SK-N-SH treated with all-trans-retinoic acid at 6 μM for 48 hours (cell line): ENCODE measurements at regions not wholly inside any gene's neighbourhood (a gene's known extent, or its start where the extent isn't known, plus 50 kb on each side); places are given as distances from the start of the nearest gene placed in this dataset.

ENCODE experiments used
- ARNTL ChIP-seq: fragments of 450-650 bp; formaldehyde crosslinking; IDR thresholded peaks from 2 replicates; pipeline ENCODE4 v1.5.0; 2020; ENCODE audit warnings: low read depth, mild to moderate bottlenecking, moderate library complexity, borderline replicate concordance
- BACH2 ChIP-seq: fragments of 250-450 bp; sonication (Bioruptor Pico); IDR thresholded peaks from 2 replicates; pipeline ENCODE4 v1.9.0; 2021; ENCODE audit warnings: mild to moderate bottlenecking, borderline replicate concordance
- CSDC2 ChIP-seq: fragments of 250-450 bp; sonication (Bioruptor Pico); IDR thresholded peaks from 2 replicates; pipeline ENCODE4 v1.5.0; 2020; ENCODE audit warnings: mild to moderate bottlenecking, moderate library complexity
- OSR1 ChIP-seq: fragments of 250-450 bp; sonication (Bioruptor Pico); IDR thresholded peaks from 2 replicates; pipeline ENCODE4 v1.8.0; 2022; ENCODE audit warnings: moderate library complexity, mild to moderate bottlenecking, inconsistent platforms
- PPARA ChIP-seq: fragments of 250-450 bp; sonication (Bioruptor Pico); IDR thresholded peaks from 2 replicates; pipeline ENCODE4 v1.5.0; 2020; ENCODE audit warnings: mild to moderate bottlenecking, borderline replicate concordance
- ZFP3 ChIP-seq: fragments of 250-450 bp; sonication (Bioruptor Pico); IDR thresholded peaks from 2 replicates; pipeline ENCODE4 v1.5.0; 2020; ENCODE audit warnings: mild to moderate bottlenecking, moderate library complexity
- ZNF565 ChIP-seq: fragments of 450-650 bp; formaldehyde crosslinking; conservative IDR thresholded peaks from 2 replicates; pipeline ENCODE4 v1.5.0; 2020; ENCODE audit warnings: low read depth, mild to moderate bottlenecking, moderate library complexity
- ZNF8 ChIP-seq: fragments of 450-650 bp; formaldehyde crosslinking; IDR thresholded peaks from 2 replicates; pipeline ENCODE4 v1.5.0; 2020; ENCODE audit warnings: mild to moderate bottlenecking, moderate library complexity
- TF ChIP-seq, protein P1 (sequence below): fragments of 250-450 bp; sonication (Bioruptor Pico); IDR thresholded peaks from 2 replicates; pipeline ENCODE4 v1.5.1; 2021; ENCODE audit warnings: mild to moderate bottlenecking, moderate library complexity

- no peak for TF ChIP-seq ZNF8
- TF ChIP-seq PPARA (CRISPR knock-in tag) = no peak
- no peak for TF ChIP-seq ARNTL (CRISPR knock-in tag)
- TF ChIP-seq ZFP3 = no peak
- no peak for TF ChIP-seq ZNF565 (CRISPR knock-in tag)
- TF ChIP-seq, protein P1, sequence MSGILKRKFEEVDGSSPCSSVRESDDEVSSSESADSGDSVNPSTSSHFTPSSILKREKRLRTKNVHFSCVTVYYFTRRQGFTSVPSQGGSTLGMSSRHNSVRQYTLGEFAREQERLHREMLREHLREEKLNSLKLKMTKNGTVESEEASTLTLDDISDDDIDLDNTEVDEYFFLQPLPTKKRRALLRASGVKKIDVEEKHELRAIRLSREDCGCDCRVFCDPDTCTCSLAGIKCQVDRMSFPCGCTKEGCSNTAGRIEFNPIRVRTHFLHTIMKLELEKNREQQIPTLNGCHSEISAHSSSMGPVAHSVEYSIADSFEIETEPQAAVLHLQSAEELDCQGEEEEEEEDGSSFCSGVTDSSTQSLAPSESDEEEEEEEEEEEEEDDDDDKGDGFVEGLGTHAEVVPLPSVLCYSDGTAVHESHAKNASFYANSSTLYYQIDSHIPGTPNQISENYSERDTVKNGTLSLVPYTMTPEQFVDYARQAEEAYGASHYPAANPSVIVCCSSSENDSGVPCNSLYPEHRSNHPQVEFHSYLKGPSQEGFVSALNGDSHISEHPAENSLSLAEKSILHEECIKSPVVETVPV = no peak
- no peak for TF ChIP-seq OSR1 (CRISPR knock-in tag)
- TF ChIP-seq CSDC2 = no peak
- no peak for TF ChIP-seq BACH2 (CRISPR knock-in tag)
Observed at GRCh38 chr17:79138826-79139225, 64.2 kb downstream of the ENGASE start.
